Panc1 (cell line): ENCODE measurements at regions not wholly inside any gene's neighbourhood (a gene's known extent, or its start where the extent isn't known, plus 50 kb on each side); places are given as distances from the start of the nearest gene placed in this dataset.

Experiments
- CTCF ChIP-seq: fragments of 450-650 bp; IDR thresholded peaks from 2 replicates; pipeline ENCODE4 v1.5.1; 2017; ENCODE audit warnings: mild to moderate bottlenecking
- POLR2AphosphoS5 ChIP-seq: IDR thresholded peaks from 2 replicates; pipeline ENCODE4 v1.6.1; 2012; ENCODE audit warnings: mild to moderate bottlenecking, low read depth, low read length, moderate library complexity
- SIN3A ChIP-seq: IDR thresholded peaks from 2 replicates; pipeline ENCODE4 v1.6.1; 2012; ENCODE audit warnings: low read depth, mild to moderate bottlenecking, low read length, moderate library complexity, borderline replicate concordance; ENCODE audit not compliant: insufficient read depth
- TCF7L2 ChIP-seq: IDR thresholded peaks from 2 replicates; pipeline ENCODE4 v1.6.1; 2011; ENCODE audit warnings: mild to moderate bottlenecking, low read depth, low read length, inconsistent platforms

- TF ChIP-seq CTCF, result no peak
- TF ChIP-seq POLR2AphosphoS5, result no peak
- no peak for TF ChIP-seq TCF7L2
- TF ChIP-seq SIN3A, result no peak
Observed at GRCh38 chr9:24144796-24145195, 318.8 kb upstream of the ELAVL2 start.
